DOHH2 (cell line): ENCODE measurements at regions not wholly inside any gene's neighbourhood (a gene's known extent, or its start where the extent isn't known, plus 50 kb on each side); places are given as distances from the start of the nearest gene placed in this dataset.

Experiments
- EZH2phosphoT487 ChIP-seq: fragments of 200-600 bp; sonication (generic); IDR thresholded peaks from 2 replicates; pipeline ENCODE4 v1.6.1; 2017; ENCODE audit warnings: borderline replicate concordance, mild to moderate bottlenecking, antibody characterized with exemption, low read length, moderate library complexity, mixed read lengths
- TF ChIP-seq, protein P1 (sequence below): fragments of 200-600 bp; sonication (generic); IDR thresholded peaks from one replicate; pipeline ENCODE4 v1.5.1; 2014; ENCODE audit warnings: antibody characterized with exemption, mild to moderate bottlenecking, low read depth, low read length; ENCODE audit not compliant: poor library complexity, severe bottlenecking

DNA sequence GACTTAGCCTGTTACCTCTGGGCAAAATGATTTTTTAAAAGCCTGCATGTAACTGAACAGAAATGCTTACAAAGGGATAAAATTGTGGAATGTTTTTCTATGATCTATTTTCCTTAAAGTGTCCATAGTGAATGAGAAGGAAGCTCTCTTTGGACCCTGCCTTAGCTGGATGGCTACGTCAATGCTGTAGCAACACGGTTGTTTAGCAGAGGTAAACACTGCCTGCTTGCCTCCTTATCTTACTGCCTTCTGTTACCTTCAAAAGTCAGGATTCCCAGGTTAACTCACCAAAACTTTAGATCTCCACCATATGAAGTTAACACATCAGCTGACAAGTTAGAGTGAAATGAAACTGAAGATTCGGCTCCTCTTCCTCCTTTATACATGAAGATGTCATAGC lies 402.6 kb downstream of the SAMD5 start:
- TF ChIP-seq, protein P1, sequence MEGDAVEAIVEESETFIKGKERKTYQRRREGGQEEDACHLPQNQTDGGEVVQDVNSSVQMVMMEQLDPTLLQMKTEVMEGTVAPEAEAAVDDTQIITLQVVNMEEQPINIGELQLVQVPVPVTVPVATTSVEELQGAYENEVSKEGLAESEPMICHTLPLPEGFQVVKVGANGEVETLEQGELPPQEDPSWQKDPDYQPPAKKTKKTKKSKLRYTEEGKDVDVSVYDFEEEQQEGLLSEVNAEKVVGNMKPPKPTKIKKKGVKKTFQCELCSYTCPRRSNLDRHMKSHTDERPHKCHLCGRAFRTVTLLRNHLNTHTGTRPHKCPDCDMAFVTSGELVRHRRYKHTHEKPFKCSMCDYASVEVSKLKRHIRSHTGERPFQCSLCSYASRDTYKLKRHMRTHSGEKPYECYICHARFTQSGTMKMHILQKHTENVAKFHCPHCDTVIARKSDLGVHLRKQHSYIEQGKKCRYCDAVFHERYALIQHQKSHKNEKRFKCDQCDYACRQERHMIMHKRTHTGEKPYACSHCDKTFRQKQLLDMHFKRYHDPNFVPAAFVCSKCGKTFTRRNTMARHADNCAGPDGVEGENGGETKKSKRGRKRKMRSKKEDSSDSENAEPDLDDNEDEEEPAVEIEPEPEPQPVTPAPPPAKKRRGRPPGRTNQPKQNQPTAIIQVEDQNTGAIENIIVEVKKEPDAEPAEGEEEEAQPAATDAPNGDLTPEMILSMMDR = no peak
- TF ChIP-seq EZH2phosphoT487 = no peak
